Endothelial cell (in vitro differentiated cells): ENCODE measurements at regions not wholly inside any gene's neighbourhood (a gene's known extent, or its start where the extent isn't known, plus 50 kb on each side); places are given as distances from the start of the nearest gene placed in this dataset.

Source experiments
- DNase-seq: peaks from one replicate; pipeline ENCODE4 v3.0.0; 2021; ENCODE audit warnings: low spot score
- H3K27ac Mint-ChIP-seq: one replicate; pipeline ENCODE4 v1.8.0; 2021; ENCODE audit warnings: mixed read lengths, inconsistent platforms; ENCODE audit not compliant: unreplicated experiment
- H3K27me3 Mint-ChIP-seq: one replicate; pipeline ENCODE4 v1.8.0; 2021; ENCODE audit warnings: mild to moderate bottlenecking, moderate library complexity, mixed read lengths, inconsistent platforms; ENCODE audit not compliant: unreplicated experiment
- H3K36me3 Mint-ChIP-seq: one replicate; pipeline ENCODE4 v1.8.0; 2021; ENCODE audit warnings: mild to moderate bottlenecking, low read depth, mixed read lengths, inconsistent platforms; ENCODE audit not compliant: unreplicated experiment
- H3K4me1 Mint-ChIP-seq: one replicate; pipeline ENCODE4 v1.8.0; 2021; ENCODE audit warnings: mild to moderate bottlenecking, mixed read lengths, inconsistent platforms; ENCODE audit not compliant: unreplicated experiment
- H3K4me3 Mint-ChIP-seq: one replicate; pipeline ENCODE4 v1.8.0; 2021; ENCODE audit warnings: mild to moderate bottlenecking, mixed read lengths, inconsistent platforms; ENCODE audit not compliant: unreplicated experiment
- H3K9me3 Mint-ChIP-seq: one replicate; pipeline ENCODE4 v1.8.0; 2021; ENCODE audit warnings: mixed read lengths, inconsistent platforms; ENCODE audit not compliant: unreplicated experiment
- CTCF ChIP-seq: fragments of 200-600 bp; sonication (generic); IDR thresholded peaks from one replicate; pipeline ENCODE4 v1.5.0; 2021; ENCODE audit warnings: antibody characterized with exemption; ENCODE audit not compliant: unreplicated experiment

- H3K27ac Mint-ChIP-seq = no peak overlapping the region
- TF ChIP-seq CTCF = no peak
- H3K9me3 Mint-ChIP-seq = no peaks in the 10 kb centered on the region
- H3K4me1 Mint-ChIP-seq = peaks cover 13% of the 10 kb centered on the region
- no peaks in the 10 kb centered on the region for H3K27me3 Mint-ChIP-seq
- no peaks in the 10 kb centered on the region for H3K36me3 Mint-ChIP-seq
- no peak overlapping the region for H3K4me3 Mint-ChIP-seq
- no peak for DNase-seq
Measured at GRCh38 chr1:198934426-198934825, 295.6 kb downstream of the PTPRC start.

- Mint-ChIP-seq H3K9me3 (no peaks in the 10 kb centered on the region), H3K27me3 (no peaks in the 10 kb centered on the region), H3K4me1 (peaks cover 10% of the 10 kb centered on the region), H3K4me3 (no peak overlapping the region), H3K27ac (no peak overlapping the region), H3K36me3 (no peaks in the 10 kb centered on the region)
- DNase-seq = no peak
- no peak for TF ChIP-seq CTCF
Measured at GRCh38 chr1:198934901-198935305, 296.1 kb downstream of the PTPRC start.

GRCh38 chr1:198935306-198935921, 296.6 kb downstream of the PTPRC start:
- peaks cover 5% of the 10 kb centered on the region for H3K4me1 Mint-ChIP-seq
- H3K27me3 Mint-ChIP-seq = no peaks in the 10 kb centered on the region
- H3K27ac Mint-ChIP-seq = no peak overlapping the region
- TF ChIP-seq CTCF = no peak
- peak; percentile 49 for DNase-seq
- H3K9me3 Mint-ChIP-seq = no peaks in the 10 kb centered on the region
- no peaks in the 10 kb centered on the region for H3K36me3 Mint-ChIP-seq
- H3K4me3 Mint-ChIP-seq = no peak overlapping the region

GRCh38 chr1:198936371-198937083, 297.7 kb downstream of the PTPRC start:
- TF ChIP-seq CTCF = no peak
- Mint-ChIP-seq H3K9me3 (no peaks in the 10 kb centered on the region), H3K27ac (peak overlapping the region; percentile 32), H3K36me3 (no peaks in the 10 kb centered on the region), H3K27me3 (no peaks in the 10 kb centered on the region), H3K4me3 (peak overlapping the region; percentile 43), H3K4me1 (peaks cover 2% of the 10 kb centered on the region)
- DNase-seq = no peak
